ENCODE measurements at regions not wholly inside any gene's neighbourhood (a gene's known extent, or its start where the extent isn't known, plus 50 kb on each side); places are given as distances from the start of the nearest gene placed in this dataset.

- H3K4me3 ChIP-seq (ENCODE audit: low read depth, poor library complexity, severe bottlenecking) = no peak overlapping the region
- TF ChIP-seq CTCF (IDR thresholded peaks at IDR 0.05) = no peak
- TF ChIP-seq POLR2A (IDR thresholded peaks at IDR 0.05) = no peak
- 92 to 98% methylated on average over 1 of the region's 1 CpG for WGBS, 2 donors
- intact Hi-C loops (cut with DNase I; ENCODE audit: low total_unique reads) = no loop called here
- no peak for DNase-seq (ENCODE audit: low spot score in 2 of 2)
These were observed 478.4 kb upstream of the THBS1 start for GRCh38 chr15:39102431-39102830.

DNA sequence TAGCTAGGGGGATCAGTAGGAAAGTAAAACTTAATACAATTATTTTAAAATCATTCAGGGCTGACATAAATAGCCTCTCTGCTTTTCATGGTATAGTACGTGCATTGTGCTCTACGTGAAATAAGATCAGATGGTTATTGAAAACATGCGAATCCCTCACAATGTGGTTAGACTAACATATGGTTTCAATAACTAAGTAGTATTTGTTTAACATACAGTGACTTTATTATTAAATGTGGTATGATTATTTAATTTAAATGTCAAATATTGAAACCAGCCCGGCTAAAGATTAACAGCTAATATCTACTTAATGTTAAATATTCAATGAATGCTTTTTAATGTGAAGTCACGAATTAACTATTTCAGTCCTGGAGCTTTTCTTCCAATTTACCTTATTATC lies 473.9 kb upstream of the THBS1 start:
- TF ChIP-seq CTCF (IDR thresholded peaks at IDR 0.05) (no peak), POLR2A (IDR thresholded peaks at IDR 0.05) (no peak)
- WGBS, 2 donors = 85% methylated on average over 5 of the region's 5 CpGs
- H3K4me3 ChIP-seq (ENCODE audit: low read depth, poor library complexity, severe bottlenecking) = no peak overlapping the region
- intact Hi-C loops (cut with DNase I; ENCODE audit: low total_unique reads) = no loop called here
- DNase-seq (ENCODE audit: low spot score in 2 of 2) = no peak

DNA sequence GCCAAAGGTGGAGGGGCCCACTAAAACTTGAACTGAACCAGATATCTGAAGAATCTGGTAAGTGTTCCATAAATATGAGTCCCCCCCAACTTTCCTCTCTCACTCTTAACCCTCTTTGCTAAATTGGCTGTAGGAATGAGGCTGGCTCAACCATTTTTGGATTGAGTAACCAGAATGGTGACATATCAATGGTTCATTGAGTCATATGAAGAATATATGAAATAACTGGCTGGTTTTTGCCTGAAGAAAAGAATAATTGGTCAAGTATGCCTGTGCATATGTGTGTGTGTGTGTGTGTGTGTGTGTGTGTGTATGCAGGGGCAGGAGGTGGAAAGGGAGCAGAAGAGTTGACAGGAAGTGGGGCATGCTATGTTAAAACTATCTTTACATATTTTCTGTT lies 472.9 kb upstream of the THBS1 start:
- intact Hi-C loops (cut with DNase I; ENCODE audit: low total_unique reads) = no loop called here
- DNase-seq (ENCODE audit: low spot score in 2 of 2) = no peak

GRCh38 chr15:39110336-39110735 lies 470.5 kb upstream of the THBS1 start:
- intact Hi-C loops (cut with DNase I; ENCODE audit: low total_unique reads) = no loop called here
- DNase-seq (ENCODE audit: low spot score in 2 of 2) = no peak
- no peak overlapping the region for H3K4me3 ChIP-seq (ENCODE audit: low read depth, poor library complexity, severe bottlenecking)
- TF ChIP-seq POLR2A (IDR thresholded peaks at IDR 0.05) = no peak
- no peak for TF ChIP-seq CTCF (IDR thresholded peaks at IDR 0.05)

More for the DNA sequence above, 472.9 kb upstream of the THBS1 start:
- TF ChIP-seq POLR2A (IDR thresholded peaks at IDR 0.05) (no peak), CTCF (IDR thresholded peaks at IDR 0.05) (no peak)
- no peak overlapping the region for H3K4me3 ChIP-seq (ENCODE audit: low read depth, poor library complexity, severe bottlenecking)

DNA sequence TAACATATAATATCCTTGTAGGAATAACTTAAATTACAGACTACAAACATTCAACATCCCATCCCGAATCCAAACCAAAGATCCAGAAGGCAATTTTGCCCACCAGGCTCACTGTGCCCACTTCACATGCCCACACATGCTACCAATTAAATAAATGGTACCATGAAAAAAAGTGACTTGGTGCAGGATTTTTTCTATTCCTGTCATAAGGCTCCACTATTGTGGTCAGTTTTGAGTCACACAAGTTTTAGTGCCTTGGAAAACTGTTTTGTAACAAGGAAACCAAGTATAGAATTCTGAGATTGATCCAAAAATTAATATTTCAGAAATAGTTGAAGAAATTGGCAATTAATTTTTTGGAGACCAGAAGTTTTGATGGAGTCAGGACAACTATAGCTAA lies 470.1 kb upstream of the THBS1 start:
- TF ChIP-seq CTCF (IDR thresholded peaks at IDR 0.05) (no peak), POLR2A (IDR thresholded peaks at IDR 0.05) (no peak)
- no peak overlapping the region for H3K4me3 ChIP-seq (ENCODE audit: low read depth, poor library complexity, severe bottlenecking)
- intact Hi-C loops (cut with DNase I; ENCODE audit: low total_unique reads) = no loop called here
- DNase-seq (ENCODE audit: low spot score in 2 of 2) = no peak
- 72 to 92% methylated on average over 1 of the region's 1 CpG for WGBS, 2 donors

- TF ChIP-seq CTCF (IDR thresholded peaks at IDR 0.05) (no peak), POLR2A (IDR thresholded peaks at IDR 0.05) (no peak)
- DNase-seq (ENCODE audit: low spot score in 2 of 2) = no peak
- WGBS, 2 donors = 90 to 92% methylated on average over 3 of the region's 3 CpGs
- no peak overlapping the region for H3K4me3 ChIP-seq (ENCODE audit: low read depth, poor library complexity, severe bottlenecking)
- intact Hi-C loops (cut with DNase I; ENCODE audit: low total_unique reads) = no loop called here
These were observed 467.1 kb upstream of the THBS1 start for GRCh38 chr15:39113741-39114140.

Data from lower leg skin (tissue), 4 donors.